Cortex of kidney (tissue), 1 donor: ENCODE measurements at regions not wholly inside any gene's neighbourhood (a gene's known extent, or its start where the extent isn't known, plus 50 kb on each side); places are given as distances from the start of the nearest gene placed in this dataset.
"Not testable (repeated sequence)": the region's sequence is repeated elsewhere in the genome, so short reads cannot be mapped to it uniquely, and the experiment has no call there.

Source experiments
- DNase-seq: peaks from one replicate; lab custom pipeline; 2025; lab: John Stamatoyannopoulos, UW

- DNase-seq = not testable (repeated sequence)
Observed at GRCh38 chr3:177628095-177628719, 430.9 kb upstream of the TBL1XR1 start.

GRCh38 chr3:177629276-177629675 lies 432.0 kb upstream of the TBL1XR1 start:
- DNase-seq = no peak

GRCh38 chr3:177633671-177634207 lies 436.5 kb upstream of the TBL1XR1 start:
- DNase-seq = no peak

GRCh38 chr3:177635601-177636106 lies 438.4 kb upstream of the TBL1XR1 start:
- DNase-seq = not testable (repeated sequence)

- no peak for DNase-seq
Observed at GRCh38 chr3:177640319-177640965, 443.2 kb upstream of the TBL1XR1 start.

- DNase-seq = no peak
Observed at GRCh38 chr3:177641206-177641605, 443.9 kb upstream of the TBL1XR1 start.

GRCh38 chr3:177642042-177642803 lies 444.9 kb upstream of the TBL1XR1 start:
- DNase-seq = no peak

- no peak for DNase-seq
Observed at GRCh38 chr3:177642804-177643125, 445.5 kb upstream of the TBL1XR1 start.

- no peak for DNase-seq
Observed at GRCh38 chr3:177646749-177647148, 449.5 kb upstream of the TBL1XR1 start.

GRCh38 chr3:177647341-177647740 lies 450.1 kb upstream of the TBL1XR1 start:
- DNase-seq = no peak

GRCh38 chr3:177647876-177648275 lies 450.6 kb upstream of the TBL1XR1 start:
- no peak for DNase-seq

- DNase-seq = no peak
Observed at GRCh38 chr3:177652556-177653291, 455.4 kb upstream of the TBL1XR1 start.

GRCh38 chr3:177657243-177657642 lies 460.0 kb upstream of the TBL1XR1 start:
- DNase-seq = no peak

- DNase-seq = no peak
Observed at GRCh38 chr3:177658354-177658753, 461.1 kb upstream of the TBL1XR1 start.

GRCh38 chr3:177664380-177665103 lies 467.3 kb upstream of the TBL1XR1 start:
- not testable (repeated sequence) for DNase-seq

GRCh38 chr3:177665122-177665808 lies 468.0 kb upstream of the TBL1XR1 start:
- DNase-seq = no peak

GRCh38 chr3:177672252-177672911 lies 475.1 kb upstream of the TBL1XR1 start:
- no peak for DNase-seq

- DNase-seq = no peak
Observed at GRCh38 chr3:177673112-177673914, 476.0 kb upstream of the TBL1XR1 start.

- no peak for DNase-seq
Observed at GRCh38 chr3:177674186-177674585, 476.9 kb upstream of the TBL1XR1 start.
